Stimulated activated naive B cell treated with anti-CD40 and anti-IgM and Interleukin-4, amounts not matched to agents 10 μg/mL and 1 μg/mL and 100 μg/mL, for 72 hours (primary cell): ENCODE measurements at regions not wholly inside any gene's neighbourhood (a gene's known extent, or its start where the extent isn't known, plus 50 kb on each side); places are given as distances from the start of the nearest gene placed in this dataset.

Source experiments
- ATAC-seq, 2 donors: fragments of 150-1000 bp; cut with Tn5 transposase; replicated peaks; 2 replicates each; pipeline ENCODE4 v1.10.0; 2021; ENCODE audit warnings: moderate library complexity in 1 of 2
- DNase-seq: peaks from one replicate; pipeline ENCODE4 v3.0.0; 2021
- H3K27ac Mint-ChIP-seq: one replicate; pipeline ENCODE4 v1.8.0; 2022; ENCODE audit warnings: mild to moderate bottlenecking, mixed read lengths
- H3K27me3 Mint-ChIP-seq, 2 donors: one replicate each; pipeline ENCODE4 v1.8.0; 2022; ENCODE audit warnings: mixed read lengths in 2 of 2
- H3K36me3 Mint-ChIP-seq, 2 donors: one replicate each; pipeline ENCODE4 v1.8.0; 2022; ENCODE audit warnings: mixed read lengths in 2 of 2, mild to moderate bottlenecking in 1 of 2
- H3K4me1 Mint-ChIP-seq, 2 donors: one replicate each; pipeline ENCODE4 v1.8.0; 2022; ENCODE audit warnings: mixed read lengths in 2 of 2, mild to moderate bottlenecking in 1 of 2
- H3K4me3 Mint-ChIP-seq, 2 donors: one replicate each; pipeline ENCODE4 v1.8.0; 2022; ENCODE audit warnings: mild to moderate bottlenecking in 2 of 2, mixed read lengths in 2 of 2, moderate library complexity in 1 of 2
- H3K9me3 Mint-ChIP-seq, 2 donors: one replicate each; pipeline ENCODE4 v1.8.0; 2022; ENCODE audit warnings: mixed read lengths in 2 of 2, mild to moderate bottlenecking in 1 of 2

DNA sequence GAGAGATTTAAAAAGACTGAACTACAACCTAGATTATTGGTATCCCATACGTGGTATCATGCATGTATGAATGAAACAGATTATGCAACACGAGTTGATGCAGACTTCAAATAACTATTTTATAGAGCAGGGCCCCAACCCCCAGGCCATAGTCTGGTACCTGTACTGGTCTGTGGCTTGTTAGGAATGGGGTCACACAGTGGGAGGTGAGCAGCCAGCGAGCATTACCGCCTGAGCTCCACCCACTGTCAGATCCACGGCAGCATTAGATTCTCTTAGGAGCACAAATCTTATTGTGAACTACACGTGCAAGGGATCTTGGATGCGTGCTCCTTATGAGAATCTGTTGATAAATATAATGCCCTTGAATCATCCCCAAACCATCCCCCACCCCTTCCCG, 320.2 kb downstream of the TBC1D4 start:
- Mint-ChIP-seq H3K9me3 (peaks cover 3% of the 10 kb centered on the region in 2 donors), H3K4me1 (no peaks in the 10 kb centered on the region), H3K27ac (no peak overlapping the region), H3K27me3 (no peaks in the 10 kb centered on the region), H3K4me3 (no peak overlapping the region), H3K36me3 (no peaks in the 10 kb centered on the region)
- ATAC-seq = no peak
- DNase-seq = no peak

DNA sequence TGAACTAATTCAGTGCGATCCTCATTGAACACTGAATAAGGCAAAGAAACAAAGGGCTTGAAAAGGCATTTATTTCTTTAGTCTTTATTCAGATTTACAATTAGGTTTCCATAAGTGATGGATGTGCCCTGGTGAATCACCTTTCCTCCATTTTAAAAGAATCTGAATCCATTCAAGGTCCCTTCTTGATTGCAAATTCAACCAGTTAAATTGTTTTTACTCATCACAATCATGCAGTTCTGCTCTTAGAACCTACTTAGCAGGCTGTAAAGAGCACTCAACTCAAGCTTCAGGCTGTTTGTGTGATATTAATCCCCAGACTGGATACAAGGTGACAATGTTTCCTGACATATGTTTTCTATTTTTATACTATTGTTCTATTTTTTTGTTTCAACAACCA, 321.0 kb downstream of the TBC1D4 start:
- Mint-ChIP-seq H3K27ac (no peak overlapping the region), H3K4me1 (no peaks in the 10 kb centered on the region), H3K4me3 (no peak overlapping the region), H3K36me3 (no peaks in the 10 kb centered on the region), H3K27me3 (no peaks in the 10 kb centered on the region), H3K9me3 (peaks cover 6 to 7% of the 10 kb centered on the region in 2 donors)
- ATAC-seq = no peak
- DNase-seq = no peak

DNA sequence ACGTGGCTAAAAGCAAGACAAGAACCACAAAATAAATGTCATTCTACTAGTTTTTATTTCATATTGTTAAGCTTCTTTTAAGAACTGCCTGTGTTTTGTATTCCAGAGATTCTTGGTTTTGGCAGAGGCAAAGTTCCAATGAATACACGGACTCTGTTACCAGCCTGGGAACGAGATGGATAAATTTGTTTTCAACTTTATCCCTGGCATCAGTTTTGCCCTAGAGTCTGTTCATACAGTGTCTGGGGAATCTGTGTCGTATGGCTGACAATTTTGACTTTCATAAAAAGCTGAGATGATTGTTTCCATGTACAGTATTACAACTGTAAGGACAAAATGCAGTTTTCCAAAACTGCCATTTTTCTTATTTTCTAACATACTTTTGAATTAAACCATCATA, 327.6 kb downstream of the TBC1D4 start:
- Mint-ChIP-seq H3K4me3 (no peak overlapping the region), H3K4me1 (no peaks in the 10 kb centered on the region), H3K27ac (no peak overlapping the region), H3K9me3 (peaks cover 9 to 14% of the 10 kb centered on the region in 2 donors), H3K27me3 (no peaks in the 10 kb centered on the region), H3K36me3 (no peaks in the 10 kb centered on the region)
- ATAC-seq (no peak), DNase-seq (no peak)

DNA sequence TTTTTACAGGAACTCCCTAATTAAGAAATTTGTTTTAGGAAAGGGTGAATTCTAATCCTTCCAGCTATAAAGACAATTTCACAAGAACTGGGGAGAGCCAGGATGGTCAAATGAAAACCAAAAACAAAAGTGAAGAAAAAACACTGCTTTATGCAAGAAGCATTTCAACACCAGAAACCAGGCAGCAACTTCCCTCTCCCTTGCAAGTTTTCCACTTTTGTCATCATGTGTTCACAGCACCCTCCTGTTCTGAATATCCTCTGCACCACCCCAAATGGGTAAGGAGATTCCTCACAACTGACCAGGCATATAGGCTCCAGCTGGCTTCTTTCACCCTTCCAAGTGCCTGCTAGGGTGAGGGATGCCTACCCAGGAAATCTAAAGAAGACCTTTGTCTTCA, 328.1 kb downstream of the TBC1D4 start:
- Mint-ChIP-seq H3K27ac (no peak overlapping the region), H3K4me1 (no peaks in the 10 kb centered on the region), H3K27me3 (no peaks in the 10 kb centered on the region), H3K9me3 (peaks cover 9 to 14% of the 10 kb centered on the region in 2 donors), H3K36me3 (no peaks in the 10 kb centered on the region), H3K4me3 (no peak overlapping the region)
- DNase-seq = no peak
- ATAC-seq = no peak

DNA sequence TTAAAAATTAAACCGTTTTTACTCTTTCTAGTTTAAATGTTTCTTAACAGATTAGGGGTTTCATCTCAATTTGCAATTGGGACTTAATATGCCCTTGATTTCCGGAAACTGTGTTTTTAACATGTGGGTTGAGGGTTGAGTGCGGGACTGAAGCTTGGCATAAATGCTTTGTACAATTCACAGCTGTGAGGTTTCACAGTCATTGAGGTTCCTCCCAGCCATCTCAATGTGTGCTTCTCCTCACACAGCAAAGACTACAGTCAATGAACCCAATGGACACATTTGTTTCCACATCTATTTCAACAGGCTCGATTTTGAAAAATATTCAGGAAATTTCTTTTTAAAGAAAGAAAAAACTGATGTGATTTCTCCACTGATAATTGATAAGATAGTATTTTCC, 328.6 kb downstream of the TBC1D4 start:
- Mint-ChIP-seq H3K36me3 (no peaks in the 10 kb centered on the region), H3K27ac (no peak overlapping the region), H3K4me3 (no peak overlapping the region), H3K4me1 (no peaks in the 10 kb centered on the region), H3K27me3 (no peaks in the 10 kb centered on the region), H3K9me3 (peaks cover 9 to 14% of the 10 kb centered on the region in 2 donors)
- DNase-seq = no peak
- no peak for ATAC-seq

DNA sequence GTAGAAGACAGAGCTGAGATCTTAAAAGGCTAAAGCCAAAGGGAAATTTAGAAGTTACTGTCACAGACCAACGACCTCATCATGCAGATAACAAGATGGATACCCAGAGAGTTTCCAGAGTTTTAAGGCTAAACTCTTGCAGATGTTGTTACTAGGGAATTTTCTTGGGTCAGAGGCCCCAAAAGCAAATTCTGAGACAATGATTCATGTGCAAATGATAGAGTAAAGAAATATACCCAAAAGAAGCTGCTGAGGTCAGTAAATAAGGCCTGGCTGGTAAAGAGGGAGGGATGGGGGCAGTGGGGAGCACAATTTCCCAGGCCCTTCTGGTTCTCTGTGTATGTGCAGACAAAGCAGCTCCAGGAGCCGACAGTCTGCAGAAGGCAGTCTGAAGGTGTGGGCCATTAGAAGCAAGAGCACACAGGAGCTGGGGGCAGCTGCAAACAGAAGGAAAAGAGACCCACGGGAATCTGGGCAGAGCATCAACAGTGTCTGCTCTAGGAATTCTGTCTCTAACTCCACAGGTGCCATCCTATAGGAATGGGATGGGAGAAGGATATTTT, 330.8 kb downstream of the TBC1D4 start:
- Mint-ChIP-seq H3K4me3 (no peak overlapping the region), H3K9me3 (peaks cover 8 to 10% of the 10 kb centered on the region in 2 donors), H3K27ac (no peak overlapping the region), H3K4me1 (no peaks in the 10 kb centered on the region), H3K36me3 (no peaks in the 10 kb centered on the region), H3K27me3 (no peaks in the 10 kb centered on the region)
- DNase-seq = no peak
- ATAC-seq = no peak

DNA sequence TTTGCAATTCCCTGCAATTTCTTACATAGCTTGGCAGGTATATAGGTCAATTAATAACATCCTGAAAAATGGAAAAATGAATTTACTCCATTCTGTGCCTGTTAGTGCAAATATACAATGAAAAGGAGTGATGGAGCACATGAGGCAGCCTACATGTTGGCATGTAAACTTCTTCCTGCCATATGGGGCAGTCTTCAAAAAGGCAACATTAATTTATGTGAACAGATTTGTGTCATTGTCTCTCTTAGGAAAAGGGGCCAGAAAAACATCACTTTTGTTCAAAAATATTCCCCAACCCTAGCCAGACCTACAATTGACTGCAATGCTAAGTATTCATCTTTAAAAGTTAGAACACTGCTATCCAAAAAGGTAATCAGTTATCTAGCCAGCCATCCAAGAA, 332.2 kb downstream of the TBC1D4 start:
- Mint-ChIP-seq H3K9me3 (peaks cover 6 to 7% of the 10 kb centered on the region in 2 donors), H3K36me3 (no peaks in the 10 kb centered on the region), H3K4me1 (no peaks in the 10 kb centered on the region), H3K27me3 (no peaks in the 10 kb centered on the region), H3K4me3 (no peak overlapping the region), H3K27ac (no peak overlapping the region)
- DNase-seq (no peak), ATAC-seq (no peak)

DNA sequence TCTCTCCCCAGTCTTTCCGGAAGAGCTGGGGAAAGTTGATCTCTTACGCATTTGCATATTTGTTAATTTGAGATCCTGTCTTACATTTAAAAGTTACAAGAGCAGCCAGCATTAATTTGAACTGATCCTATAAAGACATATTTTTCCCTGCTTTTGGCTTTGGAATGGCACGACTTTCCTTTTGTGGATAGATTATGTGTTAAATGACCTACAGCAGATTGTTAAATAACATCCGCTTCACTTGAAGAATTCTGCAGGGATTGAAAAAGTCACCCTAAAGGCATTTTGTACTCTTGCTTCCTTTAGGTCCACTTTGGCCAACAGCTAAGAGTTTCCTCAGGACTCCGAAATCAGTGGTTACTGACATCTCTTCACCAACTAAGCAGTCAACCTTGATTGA, 334.0 kb downstream of the TBC1D4 start:
- Mint-ChIP-seq H3K27me3 (no peaks in the 10 kb centered on the region), H3K36me3 (no peaks in the 10 kb centered on the region), H3K4me3 (no peak overlapping the region), H3K27ac (no peak overlapping the region), H3K9me3 (peaks cover 6% of the 10 kb centered on the region in 2 donors), H3K4me1 (no peaks in the 10 kb centered on the region)
- DNase-seq (no peak), ATAC-seq (no peak)

DNA sequence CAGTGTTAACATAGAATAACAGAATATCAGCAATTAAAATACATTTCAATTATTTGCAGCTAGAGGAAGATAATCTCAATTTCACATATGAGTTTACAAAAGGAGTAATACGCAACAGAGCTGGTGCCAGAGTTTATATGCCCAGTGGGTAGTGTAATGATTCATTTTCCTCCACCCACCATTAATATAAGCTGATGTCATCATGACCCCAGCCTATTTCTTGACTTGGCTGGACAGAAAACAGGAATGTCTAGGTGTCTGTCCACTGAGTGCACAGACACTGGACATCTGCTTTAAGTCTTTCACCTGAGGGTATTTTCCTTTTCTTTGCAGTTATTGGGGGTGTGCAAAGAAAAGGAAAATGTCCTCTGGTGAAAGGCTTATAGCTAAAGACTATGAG, 335.5 kb downstream of the TBC1D4 start:
- Mint-ChIP-seq H3K9me3 (peaks cover 0 to 1% of the 10 kb centered on the region in 2 donors), H3K4me3 (no peak overlapping the region), H3K36me3 (no peaks in the 10 kb centered on the region), H3K27me3 (no peaks in the 10 kb centered on the region), H3K27ac (no peak overlapping the region), H3K4me1 (no peaks in the 10 kb centered on the region)
- no peak for ATAC-seq
- DNase-seq = no peak

DNA sequence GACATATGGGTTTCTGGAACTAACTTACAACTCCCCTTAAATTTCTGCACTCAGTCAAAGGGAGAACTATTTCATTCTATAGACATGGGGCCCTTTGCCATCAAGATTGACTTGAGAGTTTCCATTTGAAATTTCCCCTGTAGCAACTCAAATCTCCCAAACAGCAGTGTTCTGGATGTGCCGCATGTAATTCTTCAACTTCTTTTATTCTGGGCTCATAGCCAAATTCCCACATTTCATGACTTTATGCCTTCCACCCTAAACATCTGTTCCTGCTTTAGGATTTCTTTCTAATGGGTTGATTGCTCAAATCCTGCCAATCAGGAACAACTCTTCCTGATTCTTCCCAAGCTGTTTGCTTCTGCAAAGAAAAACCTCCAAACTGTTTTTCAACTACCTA, 336.0 kb downstream of the TBC1D4 start:
- no peaks in the 10 kb centered on the region for H3K27me3 Mint-ChIP-seq
- H3K27ac Mint-ChIP-seq = no peak overlapping the region
- ATAC-seq = no peak
- H3K36me3 Mint-ChIP-seq = no peaks in the 10 kb centered on the region
- H3K4me1 Mint-ChIP-seq = no peaks in the 10 kb centered on the region
- H3K9me3 Mint-ChIP-seq = peaks cover 0 to 1% of the 10 kb centered on the region in 2 donors
- no peak for DNase-seq
- no peak overlapping the region for H3K4me3 Mint-ChIP-seq

DNA sequence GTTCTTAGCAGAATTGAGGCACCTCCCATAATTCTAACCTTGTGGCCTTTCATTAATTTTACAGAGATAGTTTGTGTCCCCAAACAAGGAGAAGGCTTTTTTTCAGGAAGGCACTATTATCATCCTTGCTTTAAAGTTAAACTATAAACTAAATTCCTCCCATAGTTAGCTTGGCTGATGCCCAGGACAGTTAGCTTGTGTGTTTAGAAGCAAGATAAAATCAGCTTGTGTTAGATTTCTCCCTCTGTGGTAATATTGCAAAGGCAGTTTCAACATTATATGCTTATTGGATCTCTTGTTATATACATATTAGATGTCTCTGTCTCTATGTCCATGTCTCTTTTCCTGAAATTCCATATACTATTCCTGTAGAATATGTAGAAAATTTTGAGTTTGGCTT, 342.7 kb downstream of the TBC1D4 start:
- Mint-ChIP-seq H3K36me3 (no peaks in the 10 kb centered on the region), H3K4me1 (peaks cover 0 to 6% of the 10 kb centered on the region in 2 donors), H3K9me3 (peaks cover 4 to 9% of the 10 kb centered on the region in 2 donors), H3K27ac (no peak overlapping the region), H3K27me3 (no peaks in the 10 kb centered on the region), H3K4me3 (no peak overlapping the region)
- ATAC-seq = no peak
- no peak for DNase-seq

DNA sequence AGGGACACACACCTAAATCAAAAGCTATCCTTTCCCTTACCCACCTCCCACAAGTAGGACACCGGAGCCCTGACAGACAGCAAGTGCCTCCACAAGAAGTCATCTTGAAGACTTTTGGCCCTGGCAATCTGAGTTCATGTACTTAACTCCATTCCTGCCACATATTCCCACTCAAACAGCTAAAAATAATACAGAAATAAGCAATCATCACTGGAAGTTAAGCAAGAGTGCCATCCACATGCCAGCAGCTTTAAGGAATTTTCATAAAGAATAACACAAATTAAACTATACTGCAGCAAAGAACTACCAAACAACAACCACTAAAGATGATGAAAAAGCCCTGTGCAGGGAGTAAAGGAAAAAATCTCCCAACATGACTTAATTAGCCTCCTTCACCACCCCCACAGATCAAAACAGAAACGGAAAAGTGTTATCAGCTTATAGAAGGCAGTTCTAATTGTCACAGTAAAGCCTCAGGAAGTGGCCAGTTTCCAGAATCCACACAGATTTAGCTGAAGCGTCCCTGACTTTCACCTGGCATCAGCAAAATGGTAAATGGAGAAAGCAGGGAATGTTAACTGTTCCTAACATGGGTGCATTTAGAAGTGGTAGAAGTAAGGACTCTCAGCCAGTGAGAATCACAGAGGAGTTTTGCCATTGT, 343.9 kb downstream of the TBC1D4 start:
- H3K4me1 Mint-ChIP-seq = peaks cover 0 to 6% of the 10 kb centered on the region in 2 donors
- no peaks in the 10 kb centered on the region for H3K27me3 Mint-ChIP-seq
- no peaks in the 10 kb centered on the region for H3K36me3 Mint-ChIP-seq
- no peak for ATAC-seq
- no peak for DNase-seq
- peaks cover 4 to 11% of the 10 kb centered on the region in 2 donors for H3K9me3 Mint-ChIP-seq
- H3K4me3 Mint-ChIP-seq = no peak overlapping the region
- H3K27ac Mint-ChIP-seq = no peak overlapping the region

DNA sequence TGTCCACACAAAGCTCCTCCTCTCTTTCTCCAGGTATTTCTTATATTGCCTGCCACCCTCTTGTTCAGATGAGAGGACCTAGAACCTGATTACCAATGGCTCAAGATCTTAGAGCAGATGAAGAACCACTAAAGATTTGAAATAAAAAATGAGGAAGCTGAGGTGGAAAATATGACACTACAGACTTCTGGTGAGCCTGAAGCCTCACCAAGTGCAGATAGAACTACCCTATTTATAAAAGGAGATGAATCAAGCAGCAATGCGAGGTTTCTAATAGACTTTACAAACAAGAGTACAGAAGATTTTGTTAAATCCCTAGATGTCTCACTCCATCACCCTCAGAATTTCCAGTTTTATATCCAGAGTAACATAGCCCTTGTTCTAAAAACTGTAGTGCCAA, 345.8 kb downstream of the TBC1D4 start:
- Mint-ChIP-seq H3K27me3 (no peaks in the 10 kb centered on the region), H3K4me1 (peaks cover 0 to 6% of the 10 kb centered on the region in 2 donors), H3K36me3 (no peaks in the 10 kb centered on the region), H3K9me3 (peaks cover 4 to 10% of the 10 kb centered on the region in 2 donors), H3K4me3 (no peak overlapping the region), H3K27ac (no peak overlapping the region)
- no peak for DNase-seq
- peak in 1 of 2 donors; percentile 39 for ATAC-seq

DNA sequence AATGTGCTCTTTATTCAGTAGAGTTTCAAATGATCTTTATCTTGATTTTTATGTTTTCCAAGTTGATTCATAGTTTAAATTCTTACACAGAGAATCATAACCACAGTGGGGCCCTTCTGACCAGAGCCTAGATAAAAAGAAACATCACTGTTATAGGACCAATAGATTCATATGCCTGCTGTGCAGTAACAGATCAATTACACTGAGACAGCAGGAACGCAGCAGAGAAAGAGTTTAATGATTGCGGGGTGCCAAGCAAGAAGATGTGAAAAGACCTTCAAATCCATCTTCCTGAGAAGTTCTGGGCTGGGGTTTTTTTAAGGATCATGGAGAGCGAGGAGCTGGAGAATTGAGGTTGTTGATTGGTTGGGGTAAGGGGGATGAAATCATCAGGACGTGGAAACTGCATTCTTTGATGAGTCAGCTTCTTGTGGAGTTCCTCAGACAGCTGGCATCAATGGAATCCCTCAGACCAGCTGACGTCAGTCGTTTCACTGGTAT, 346.6 kb downstream of the TBC1D4 start:
- ATAC-seq = no peak
- H3K27me3 Mint-ChIP-seq = no peaks in the 10 kb centered on the region
- no peaks in the 10 kb centered on the region for H3K36me3 Mint-ChIP-seq
- peaks cover 4 to 10% of the 10 kb centered on the region in 2 donors for H3K9me3 Mint-ChIP-seq
- H3K27ac Mint-ChIP-seq = no peak overlapping the region
- no peak for DNase-seq
- peaks cover 0 to 6% of the 10 kb centered on the region in 2 donors for H3K4me1 Mint-ChIP-seq
- no peak overlapping the region for H3K4me3 Mint-ChIP-seq
